Right lobe of liver (tissue), 6 donors: ENCODE measurements at regions not wholly inside any gene's neighbourhood (a gene's known extent, or its start where the extent isn't known, plus 50 kb on each side); places are given as distances from the start of the nearest gene placed in this dataset.

Experiments
- ATAC-seq, 4 donors: fragments of 200-7000 bp; cut with Tn5 transposase; one replicate each; pipeline ENCODE4 v1.9.1; 2020; ENCODE audit warnings: mild to moderate bottlenecking in 4 of 4, moderate library complexity in 4 of 4
- DNase-seq, 3 donors: peaks; one replicate each; pipeline ENCODE4 v3.0.0-alpha.2; 2020
- H3K27ac ChIP-seq, 3 donors: fragments of 200-600 bp; one replicate each; pipeline ENCODE4 v1.8.0; 2022
- H3K27me3 ChIP-seq, 2 donors: fragments of 200-600 bp; one replicate each; pipeline ENCODE4 v1.8.0; 2022
- H3K36me3 ChIP-seq, 4 donors: fragments of 200-600 bp; sonication (generic) in 1 of 4; one replicate each; pipeline versions ENCODE4 v1.5.1 to v1.8.0; 2017 to 2022; ENCODE audit warnings: control low read depth in 1 of 4
- H3K4me1 ChIP-seq, 4 donors: fragments of 200-600 bp; sonication (generic) in 1 of 4; one replicate each; pipeline versions ENCODE4 v1.5.1 to v1.8.0; 2017 to 2022; ENCODE audit warnings: control low read depth in 1 of 4
- H3K4me3 ChIP-seq, 3 donors: fragments of 200-600 bp; one replicate each; pipeline ENCODE4 v1.8.0; 2022
- H3K9me3 ChIP-seq, 4 donors: fragments of 200-600 bp; sonication (generic) in 1 of 4; one replicate each; pipeline versions ENCODE4 v1.5.1 to v1.8.0; 2017 to 2022; ENCODE audit warnings: control low read depth in 1 of 4
- CTCF ChIP-seq, 4 donors: fragments of 200-600 bp in 3 of 4; fragments of 450-650 bp in 1 of 4; IDR thresholded peaks; one replicate each; pipeline versions ENCODE4 v1.5.1 to v1.8.0; 2016 to 2022; ENCODE audit warnings: antibody characterized with exemption in 4 of 4, mild to moderate bottlenecking in 2 of 4
- POLR2A ChIP-seq: fragments of 450-650 bp; IDR thresholded peaks from one replicate; pipeline ENCODE4 v1.6.1; 2017; ENCODE audit warnings: antibody characterized with exemption, mild to moderate bottlenecking
- WGBS: methylation state at CpG from one replicate; pipeline ENCODE4 v1.1.6; 2018; ENCODE audit warnings: low coverage, low lambda C conversion rate; ENCODE audit not compliant: insufficient coverage; ENCODE audit errors: missing lambda C conversion rate; 5-methylcytosine and 5-hydroxymethylcytosine counted together
- intact Hi-C, 2 donors: fragments of 100-400 bp; cut with DNase I; formaldehyde crosslinking; loops; one replicate each; pipeline versions ENCODE4 v1.11.2 to v1.14.1; 2022
- donor health status: DM: no; HTN: yes; CAD: no.
- donor health status: DM: no; HTN: no; CAD: no.
- donor health status: DM: no; HTN: no; CAD: no.
- donor health status: DM: no; HTN: yes; CAD: no.
- donor health status: DM: no; HTN: yes; CAD: no.

GRCh38 chr1:30138891-30139290, 584.5 kb downstream of the MATN1 start:
- no peak for TF ChIP-seq POLR2A
- no peak for TF ChIP-seq CTCF (IDR thresholded peaks at IDR 0.05)
- DNase-seq (no peak), ATAC-seq (no peak)
- no peaks in the 10 kb centered on the region for H3K36me3 ChIP-seq
- 68% methylated on average over 4 of the region's 5 CpGs for WGBS
- no peak overlapping the region for H3K27ac ChIP-seq
- intact Hi-C loops: no loop called here
- H3K4me1 ChIP-seq: no peaks in the 10 kb centered on the region
- H3K9me3 ChIP-seq: no peaks in the 10 kb centered on the region
- H3K27me3 ChIP-seq: no peaks in the 10 kb centered on the region
- no peak overlapping the region for H3K4me3 ChIP-seq

- Histone ChIP-seq H3K27ac (no peak overlapping the region), H3K9me3 (no peaks in the 10 kb centered on the region), H3K4me1 (no peaks in the 10 kb centered on the region), H3K27me3 (no peaks in the 10 kb centered on the region), H3K36me3 (no peaks in the 10 kb centered on the region), H3K4me3 (no peak overlapping the region)
- TF ChIP-seq POLR2A (no peak), CTCF (IDR thresholded peaks at IDR 0.05) (no peak)
- intact Hi-C loops: no loop called here
- WGBS: 62% methylated on average over 3 of the region's 3 CpGs
- ATAC-seq: no peak
- no peak for DNase-seq
Measured at GRCh38 chr1:30137001-30137400, 586.4 kb downstream of the MATN1 start.

- DNase-seq: no peak
Measured at GRCh38 chr1:30135698-30136097, 587.7 kb downstream of the MATN1 start.

GRCh38 chr1:30134466-30135217, 588.7 kb downstream of the MATN1 start:
- H3K4me1 ChIP-seq: no peaks in the 10 kb centered on the region
- TF ChIP-seq POLR2A: no peak
- TF ChIP-seq CTCF (IDR thresholded peaks at IDR 0.05): no peak
- no peaks in the 10 kb centered on the region for H3K9me3 ChIP-seq
- 79% methylated on average over 8 of the region's 18 CpGs for WGBS
- DNase-seq (no peak), ATAC-seq (no peak)
- no peaks in the 10 kb centered on the region for H3K27me3 ChIP-seq
- no peaks in the 10 kb centered on the region for H3K36me3 ChIP-seq
- intact Hi-C loops: no loop called here
- H3K4me3 ChIP-seq: no peak overlapping the region
- no peak overlapping the region for H3K27ac ChIP-seq

More at GRCh38 chr1:30135698-30136097, 587.7 kb downstream of the MATN1 start:
- Histone ChIP-seq H3K27ac (no peak overlapping the region), H3K27me3 (no peaks in the 10 kb centered on the region), H3K9me3 (no peaks in the 10 kb centered on the region), H3K4me1 (no peaks in the 10 kb centered on the region), H3K36me3 (no peaks in the 10 kb centered on the region), H3K4me3 (no peak overlapping the region)
- TF ChIP-seq POLR2A (no peak), CTCF (IDR thresholded peaks at IDR 0.05) (no peak)
- ATAC-seq: no peak
- WGBS: 44% methylated on average over 3 of the region's 4 CpGs
- intact Hi-C loops: no loop called here
